ENCODE measurements at regions not wholly inside any gene's neighbourhood (a gene's known extent, or its start where the extent isn't known, plus 50 kb on each side); places are given as distances from the start of the nearest gene placed in this dataset.

DNA sequence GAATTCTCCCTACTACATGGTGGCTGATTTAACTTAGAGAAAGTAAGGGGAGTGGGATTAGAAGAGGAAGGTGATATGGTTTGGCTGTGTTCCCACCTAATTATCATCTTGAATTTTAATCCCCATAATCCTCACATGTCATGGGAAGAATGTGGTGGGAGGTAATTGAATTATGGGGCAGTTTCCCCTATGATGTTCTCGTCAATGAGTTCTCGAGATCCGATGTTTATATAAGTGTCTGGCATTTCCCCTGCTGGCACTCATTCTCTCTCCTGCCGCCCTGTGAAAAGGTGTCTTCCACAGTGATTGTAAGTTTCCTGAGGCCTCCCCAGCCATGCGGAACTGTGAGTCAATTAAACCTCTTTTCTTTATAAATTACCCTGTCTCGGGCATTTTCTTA, 169.3 kb downstream of the CASP12 start:
- TF ChIP-seq ELK1 (CRISPR knock-in tag; IDR thresholded peaks at IDR 0.05) (no peak), FOS (IDR thresholded peaks at IDR 0.05; ENCODE audit: extremely low read depth, insufficient read length) (no peak), CTCF (IDR thresholded peaks at IDR 0.05 in 2 of 3, conservative IDR thresholded peaks at IDR 0.05 in 1 of 3; ENCODE audit: insufficient read depth in 2 of 3, low read depth in 1 of 3, low read length in 3 of 3) (no peak), ZNF583 (CRISPR knock-in tag; IDR thresholded peaks at IDR 0.05) (no peak), EZH2 (IDR thresholded peaks at IDR 0.05; ENCODE audit: borderline replicate concordance, low read depth, low read length) (no peak), PRDM10 (IDR thresholded peaks at IDR 0.05; ENCODE audit: partially characterized antibody) (no peak), ZNF174 (CRISPR knock-in tag; IDR thresholded peaks at IDR 0.05) (no peak), TAF1 (IDR thresholded peaks at IDR 0.05; ENCODE audit: control insufficient read depth, extremely low read depth, insufficient read depth, low read length, severe bottlenecking) (no peak), HDAC2 (IDR thresholded peaks at IDR 0.05) (no peak), NFRKB (IDR thresholded peaks at IDR 0.05; ENCODE audit: low read depth) (no peak), PATZ1 (CRISPR knock-in tag; IDR thresholded peaks at IDR 0.05; ENCODE audit: borderline replicate concordance) (no peak), JUND (IDR thresholded peaks at IDR 0.05; ENCODE audit: borderline replicate concordance, low read depth, low read length) (no peak), JUND (tag; IDR thresholded peaks at IDR 0.05; ENCODE audit: borderline replicate concordance, low read depth, low read length) (no peak)
- TF ChIP-seq, protein P1, sequence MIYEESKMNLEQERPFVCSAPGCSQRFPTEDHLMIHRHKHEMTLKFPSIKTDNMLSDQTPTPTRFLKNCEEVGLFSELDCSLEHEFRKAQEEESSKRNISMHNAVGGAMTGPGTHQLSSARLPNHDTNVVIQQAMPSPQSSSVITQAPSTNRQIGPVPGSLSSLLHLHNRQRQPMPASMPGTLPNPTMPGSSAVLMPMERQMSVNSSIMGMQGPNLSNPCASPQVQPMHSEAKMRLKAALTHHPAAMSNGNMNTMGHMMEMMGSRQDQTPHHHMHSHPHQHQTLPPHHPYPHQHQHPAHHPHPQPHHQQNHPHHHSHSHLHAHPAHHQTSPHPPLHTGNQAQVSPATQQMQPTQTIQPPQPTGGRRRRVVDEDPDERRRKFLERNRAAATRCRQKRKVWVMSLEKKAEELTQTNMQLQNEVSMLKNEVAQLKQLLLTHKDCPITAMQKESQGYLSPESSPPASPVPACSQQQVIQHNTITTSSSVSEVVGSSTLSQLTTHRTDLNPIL (CRISPR knock-in tag; IDR thresholded peaks at IDR 0.05) = no peak

All from K562 (cell line).